SK-N-MC (cell line): ENCODE measurements at regions not wholly inside any gene's neighbourhood (a gene's known extent, or its start where the extent isn't known, plus 50 kb on each side); places are given as distances from the start of the nearest gene placed in this dataset.

Experiments
- DNase-seq: peaks from one replicate; pipeline ENCODE4 v3.0.0-alpha.2; 2011; ENCODE audit warnings: low read depth, low spot score
- H3K27ac ChIP-seq: fragments of 200-600 bp; sonication (generic); 2 replicates; pipeline ENCODE4 v1.5.1; 2016; ENCODE audit warnings: mixed run types
- H3K36me3 ChIP-seq: fragments of 200-600 bp; sonication (generic); 2 replicates; pipeline ENCODE4 v1.6.1; 2017; ENCODE audit warnings: antibody characterized with exemption, low read length, mixed read lengths; ENCODE audit not compliant: insufficient read depth
- H3K4me3 ChIP-seq: fragments of 200-600 bp; sonication (generic); 2 replicates; pipeline ENCODE4 v1.5.1; 2016
- H3K9ac ChIP-seq: fragments of 200-600 bp; sonication (generic); 2 replicates; pipeline ENCODE4 v1.8.0; 2017; ENCODE audit warnings: mixed run types, mixed read lengths; ENCODE audit not compliant: insufficient read length
- H3K9me3 ChIP-seq: fragments of 200-600 bp; sonication (generic); 2 replicates; pipeline ENCODE4 v1.6.1; 2017; ENCODE audit warnings: low read depth, mild to moderate bottlenecking, antibody characterized with exemption, low read length, moderate library complexity, mixed read lengths
- EZH2 ChIP-seq: fragments of 200-600 bp; sonication (generic); IDR thresholded peaks from one replicate; pipeline ENCODE4 v1.6.1; 2017; ENCODE audit warnings: antibody characterized with exemption
- FOXP2 ChIP-seq: optimal IDR thresholded peaks from 2 replicates; pipeline ENCODE3; 2011; ENCODE audit warnings: mild to moderate bottlenecking, moderate library complexity; ENCODE audit not compliant: insufficient read depth; ENCODE audit errors: extremely low read length, control extremely low read depth
- POLR2AphosphoS5 ChIP-seq: IDR thresholded peaks from 2 replicates; pipeline ENCODE4 v1.6.1; 2012; ENCODE audit warnings: mild to moderate bottlenecking, low read depth, low read length, borderline replicate concordance

- TF ChIP-seq POLR2AphosphoS5 = no peak
- no peak for TF ChIP-seq FOXP2
- TF ChIP-seq EZH2 = no peak
- Histone ChIP-seq H3K9me3 (no peaks in the 10 kb centered on the region), H3K27ac (no peak overlapping the region), H3K9ac (no peak overlapping the region), H3K36me3 (no peaks in the 10 kb centered on the region), H3K4me3 (no peak overlapping the region)
- no peak for DNase-seq
These were observed 261.9 kb downstream of the CBLL2 start for GRCh38 chrX:22534643-22535042.

GRCh38 chrX:22536746-22537304, 264.1 kb downstream of the CBLL2 start:
- Histone ChIP-seq H3K9ac (peak overlapping the region; percentile 5), H3K36me3 (no peaks in the 10 kb centered on the region), H3K9me3 (no peaks in the 10 kb centered on the region), H3K4me3 (no peak overlapping the region), H3K27ac (no peak overlapping the region)
- DNase-seq = no peak
- TF ChIP-seq EZH2 = no peak
- no peak for TF ChIP-seq FOXP2
- TF ChIP-seq POLR2AphosphoS5 = no peak

DNA sequence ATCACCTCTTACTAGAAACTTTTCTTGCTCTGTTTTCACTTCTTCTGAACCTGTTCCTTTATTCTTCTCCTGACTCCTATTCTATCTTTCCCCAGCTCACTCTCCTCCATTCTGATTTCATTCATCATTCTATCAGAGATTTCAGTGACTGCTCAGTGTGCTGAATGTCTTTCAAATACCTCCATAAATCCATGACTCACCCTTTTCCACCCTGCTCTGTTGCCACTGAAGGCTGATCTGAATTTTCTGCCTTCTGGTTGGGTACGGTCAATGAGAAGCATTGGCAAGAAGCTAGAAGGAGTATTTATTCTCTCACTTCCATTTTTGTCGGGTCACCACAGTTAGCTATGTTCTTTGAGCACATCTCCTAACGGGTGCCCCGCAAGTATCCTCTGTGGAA, 265.9 kb downstream of the CBLL2 start:
- H3K27ac ChIP-seq = no peak overlapping the region
- H3K4me3 ChIP-seq = no peak overlapping the region
- DNase-seq = no peak
- H3K9me3 ChIP-seq = no peaks in the 10 kb centered on the region
- no peaks in the 10 kb centered on the region for H3K36me3 ChIP-seq
- TF ChIP-seq POLR2AphosphoS5 (no peak), FOXP2 (no peak), EZH2 (no peak)
- no peak overlapping the region for H3K9ac ChIP-seq

GRCh38 chrX:22541926-22542325, 269.2 kb downstream of the CBLL2 start:
- H3K36me3 ChIP-seq = no peaks in the 10 kb centered on the region

DNA sequence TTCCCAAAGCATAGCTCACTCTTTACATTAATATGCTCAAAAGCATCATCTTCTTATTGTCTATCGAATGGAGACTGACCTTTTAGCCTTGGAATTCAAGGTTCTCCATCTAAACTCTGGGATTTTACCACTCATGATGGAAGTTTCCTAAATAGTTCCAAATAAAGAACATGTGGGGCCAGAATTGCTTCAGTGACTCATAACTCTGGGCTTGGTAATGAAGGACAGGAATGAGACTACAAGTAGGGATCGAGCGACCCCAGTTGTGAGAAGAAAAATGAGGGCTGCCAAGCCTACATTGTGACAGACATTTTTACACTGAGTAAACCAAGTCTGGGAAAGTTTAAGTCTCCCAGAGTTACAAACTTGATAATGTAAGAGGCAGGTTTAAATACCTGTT, 269.9 kb downstream of the CBLL2 start:
- no peak for DNase-seq
- H3K9ac ChIP-seq = no peak overlapping the region

More at GRCh38 chrX:22541926-22542325, 269.2 kb downstream of the CBLL2 start:
- TF ChIP-seq EZH2 = no peak
- no peak for TF ChIP-seq FOXP2
- TF ChIP-seq POLR2AphosphoS5 = no peak
- Histone ChIP-seq H3K4me3 (no peak overlapping the region), H3K9me3 (no peaks in the 10 kb centered on the region), H3K27ac (no peak overlapping the region), H3K9ac (no peak overlapping the region)
- no peak for DNase-seq

DNA sequence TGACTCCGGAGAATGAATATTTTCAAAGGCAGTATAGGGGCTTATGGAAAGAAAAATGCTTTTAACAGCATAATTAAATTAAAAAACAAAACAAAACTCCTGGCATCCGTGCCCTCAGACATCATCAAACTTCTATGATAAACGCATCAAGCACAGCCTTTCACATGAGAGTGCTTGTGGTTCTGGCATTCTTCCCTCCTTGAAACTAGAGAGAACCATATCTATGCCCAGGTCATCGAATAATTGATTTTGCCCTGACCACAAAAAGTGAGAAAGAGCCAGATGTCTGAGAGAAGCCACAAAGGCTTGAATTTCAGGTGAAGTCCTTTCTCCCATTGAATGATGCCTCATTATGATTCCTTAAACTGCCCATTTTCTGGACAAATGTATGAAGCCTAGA, 286.8 kb downstream of the CBLL2 start:
- no peaks in the 10 kb centered on the region for H3K36me3 ChIP-seq
- DNase-seq = no peak
- no peak overlapping the region for H3K9ac ChIP-seq
- H3K9me3 ChIP-seq = no peaks in the 10 kb centered on the region
- no peak overlapping the region for H3K27ac ChIP-seq
- no peak overlapping the region for H3K4me3 ChIP-seq
- no peak for TF ChIP-seq FOXP2
- no peak for TF ChIP-seq POLR2AphosphoS5
- no peak for TF ChIP-seq EZH2

More for the DNA sequence above, 269.9 kb downstream of the CBLL2 start:
- no peak overlapping the region for H3K27ac ChIP-seq
- H3K4me3 ChIP-seq = no peak overlapping the region
- no peaks in the 10 kb centered on the region for H3K36me3 ChIP-seq
- TF ChIP-seq POLR2AphosphoS5 (no peak), FOXP2 (no peak), EZH2 (no peak)
- no peaks in the 10 kb centered on the region for H3K9me3 ChIP-seq

DNA sequence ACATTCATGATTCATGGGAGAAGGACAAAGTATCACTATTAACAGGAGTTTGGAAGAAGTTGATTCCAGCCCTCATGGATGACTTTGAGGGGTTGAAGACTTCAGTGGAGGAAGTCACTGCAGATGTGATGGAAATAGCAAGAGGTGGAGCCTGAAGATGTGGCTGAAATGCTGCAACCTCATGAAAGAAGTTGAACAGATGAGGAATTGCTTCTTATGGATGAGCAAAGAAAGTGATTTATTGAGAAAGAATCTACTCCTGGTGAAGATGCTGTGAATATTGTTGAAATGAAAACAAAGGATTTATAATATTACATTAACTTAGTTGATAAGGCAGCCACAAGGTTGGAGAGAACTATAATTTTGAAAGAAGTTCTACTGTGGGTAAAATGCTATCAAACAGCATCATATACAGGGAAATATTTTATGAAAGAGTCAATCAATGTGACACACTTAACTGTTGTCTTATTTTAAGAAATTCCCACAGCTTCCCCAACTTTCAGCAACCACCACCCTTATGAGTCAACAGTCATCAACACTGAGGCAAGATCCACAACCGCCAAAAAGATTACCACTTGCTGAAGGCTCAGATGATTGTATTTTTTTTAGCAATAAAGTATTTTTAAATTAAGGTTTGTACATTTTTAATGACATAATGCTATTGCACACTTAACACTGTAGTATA, 302.6 kb downstream of the CBLL2 start:
- H3K27ac ChIP-seq = no peak overlapping the region
- no peak for TF ChIP-seq POLR2AphosphoS5
- no peak for TF ChIP-seq FOXP2
- TF ChIP-seq EZH2 = no peak
- no peaks in the 10 kb centered on the region for H3K36me3 ChIP-seq
- H3K9me3 ChIP-seq = no peaks in the 10 kb centered on the region
- no peak overlapping the region for H3K9ac ChIP-seq
- no peak overlapping the region for H3K4me3 ChIP-seq
- no peak for DNase-seq

DNA sequence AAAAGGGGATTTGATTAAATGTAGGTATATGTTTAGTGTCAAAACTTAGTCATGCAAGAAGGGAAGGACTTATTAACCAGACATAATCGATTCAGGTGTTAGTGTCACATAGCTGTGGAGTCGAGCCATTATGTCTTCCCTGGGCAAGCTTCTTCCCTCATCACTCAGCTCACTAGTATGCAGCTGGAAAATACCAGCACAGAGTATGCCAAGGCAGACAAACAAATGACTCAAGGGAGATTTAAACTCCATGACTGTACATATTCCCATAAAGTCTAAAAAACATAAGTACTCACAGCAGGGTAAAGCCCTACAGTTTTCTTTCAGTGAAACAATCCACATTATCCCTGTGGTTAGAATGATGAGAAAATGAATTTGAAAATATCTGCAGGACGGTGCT, 304.5 kb downstream of the CBLL2 start:
- Histone ChIP-seq H3K4me3 (no peak overlapping the region), H3K36me3 (no peaks in the 10 kb centered on the region), H3K9me3 (no peaks in the 10 kb centered on the region), H3K9ac (no peak overlapping the region), H3K27ac (no peak overlapping the region)
- no peak for TF ChIP-seq FOXP2
- DNase-seq = no peak

- Histone ChIP-seq H3K27ac (no peak overlapping the region), H3K36me3 (no peaks in the 10 kb centered on the region), H3K9ac (no peak overlapping the region), H3K4me3 (no peak overlapping the region), H3K9me3 (no peaks in the 10 kb centered on the region)
- no peak for DNase-seq
- no peak for TF ChIP-seq FOXP2
- TF ChIP-seq EZH2 = no peak
- no peak for TF ChIP-seq POLR2AphosphoS5
These were observed 313.1 kb downstream of the CBLL2 start for GRCh38 chrX:22585831-22586230.

GRCh38 chrX:22589845-22590244, 317.1 kb downstream of the CBLL2 start:
- Histone ChIP-seq H3K27ac (no peak overlapping the region), H3K36me3 (no peaks in the 10 kb centered on the region), H3K4me3 (no peak overlapping the region), H3K9me3 (no peaks in the 10 kb centered on the region), H3K9ac (no peak overlapping the region)
- no peak for DNase-seq
- TF ChIP-seq POLR2AphosphoS5 (no peak), FOXP2 (no peak), EZH2 (no peak)
